ENCODE measurements at regions not wholly inside any gene's neighbourhood (a gene's known extent, or its start where the extent isn't known, plus 50 kb on each side); places are given as distances from the start of the nearest gene placed in this dataset.

- no peak for DNase-seq (ENCODE audit: low spot score)
Measured at GRCh38 chr10:78567680-78568455, 500.9 kb upstream of the ZMIZ1 start.

- DNase-seq (ENCODE audit: low spot score): no peak
Measured at GRCh38 chr10:78568620-78569019, 500.1 kb upstream of the ZMIZ1 start.

GRCh38 chr10:78570633-78571235 is 498.0 kb upstream of the ZMIZ1 start:
- DNase-seq (ENCODE audit: low spot score): no peak

- DNase-seq (ENCODE audit: low spot score): no peak
Measured at GRCh38 chr10:78571286-78571685, 497.5 kb upstream of the ZMIZ1 start.

- no peak for DNase-seq (ENCODE audit: low spot score)
Measured at GRCh38 chr10:78571891-78572290, 496.9 kb upstream of the ZMIZ1 start.

- no peak for DNase-seq (ENCODE audit: low spot score)
Measured at GRCh38 chr10:78572565-78572964, 496.2 kb upstream of the ZMIZ1 start.

- no peak for DNase-seq (ENCODE audit: low spot score)
Measured at GRCh38 chr10:78574547-78574946, 494.2 kb upstream of the ZMIZ1 start.

GRCh38 chr10:78575400-78575799 is 493.4 kb upstream of the ZMIZ1 start:
- no peak for DNase-seq (ENCODE audit: low spot score)

- no peak for DNase-seq (ENCODE audit: low spot score)
Measured at GRCh38 chr10:78576276-78576675, 492.5 kb upstream of the ZMIZ1 start.

- no peak for DNase-seq (ENCODE audit: low spot score)
Measured at GRCh38 chr10:78577712-78578111, 491.1 kb upstream of the ZMIZ1 start.

- peak; percentile 2 for DNase-seq (ENCODE audit: low spot score)
Measured at GRCh38 chr10:78578929-78579328, 489.8 kb upstream of the ZMIZ1 start.

GRCh38 chr10:78579576-78579975 is 489.2 kb upstream of the ZMIZ1 start:
- no peak for DNase-seq (ENCODE audit: low spot score)

GRCh38 chr10:78579995-78580394 is 488.8 kb upstream of the ZMIZ1 start:
- no peak for DNase-seq (ENCODE audit: low spot score)

GRCh38 chr10:78581133-78581694 is 487.6 kb upstream of the ZMIZ1 start:
- DNase-seq (ENCODE audit: low spot score): no peak

GRCh38 chr10:78582540-78582939 is 486.2 kb upstream of the ZMIZ1 start:
- no peak for DNase-seq (ENCODE audit: low spot score)

- DNase-seq (ENCODE audit: low spot score): no peak
Measured at GRCh38 chr10:78584266-78584665, 484.5 kb upstream of the ZMIZ1 start.

- DNase-seq (ENCODE audit: low spot score): no peak
Measured at GRCh38 chr10:78584681-78585080, 484.1 kb upstream of the ZMIZ1 start.

- no peak for DNase-seq (ENCODE audit: low spot score)
Measured at GRCh38 chr10:78585952-78586351, 482.8 kb upstream of the ZMIZ1 start.

- DNase-seq (ENCODE audit: low spot score): no peak
Measured at GRCh38 chr10:78588194-78588811, 480.5 kb upstream of the ZMIZ1 start.

GRCh38 chr10:78589687-78590086 is 479.1 kb upstream of the ZMIZ1 start:
- DNase-seq (ENCODE audit: low spot score): no peak

- DNase-seq (ENCODE audit: low spot score): no peak
Measured at GRCh38 chr10:78591066-78591465, 477.7 kb upstream of the ZMIZ1 start.

GRCh38 chr10:78594559-78595268 is 474.1 kb upstream of the ZMIZ1 start:
- no peak for DNase-seq (ENCODE audit: low spot score)

GRCh38 chr10:78595269-78595619 is 473.5 kb upstream of the ZMIZ1 start:
- DNase-seq (ENCODE audit: low spot score): no peak
